Stimulated activated CD4-positive, alpha-beta T cell treated with anti-CD3 and anti-CD28 coated beads, TNF-alpha, amount 100 ng/mL, for 48 hours (primary cell): ENCODE measurements at regions not wholly inside any gene's neighbourhood (a gene's known extent, or its start where the extent isn't known, plus 50 kb on each side); places are given as distances from the start of the nearest gene placed in this dataset.

ENCODE experiments used
- DNase-seq, 3 donors: peaks; one replicate each; pipeline ENCODE4 v3.0.0-alpha.2; 2020; ENCODE audit warnings: low read depth in 3 of 3

GRCh38 chrX:13149702-13150350 is 105.4 kb upstream of the FAM9C start:
- no peak for DNase-seq

- DNase-seq, result no peak
These were observed 103.3 kb upstream of the FAM9C start for GRCh38 chrX:13147733-13148132.

- DNase-seq, result no peak
These were observed 102.7 kb upstream of the FAM9C start for GRCh38 chrX:13147147-13147546.

- DNase-seq, result no peak
These were observed 100.7 kb upstream of the FAM9C start for GRCh38 chrX:13144927-13145655.

GRCh38 chrX:13142891-13143290 is 98.5 kb upstream of the FAM9C start:
- no peak for DNase-seq

- DNase-seq, result no peak
These were observed 95.6 kb upstream of the FAM9C start for GRCh38 chrX:13140007-13140406.

GRCh38 chrX:13131396-13132137 is 87.1 kb upstream of the FAM9C start:
- no peak for DNase-seq

GRCh38 chrX:13130816-13131215 is 86.4 kb upstream of the FAM9C start:
- no peak for DNase-seq

GRCh38 chrX:13128104-13128503 is 83.7 kb upstream of the FAM9C start:
- no peak for DNase-seq

- DNase-seq, result no peak
These were observed 82.4 kb upstream of the FAM9C start for GRCh38 chrX:13126775-13127174.

- no peak for DNase-seq
These were observed 80.8 kb upstream of the FAM9C start for GRCh38 chrX:13125188-13125587.

GRCh38 chrX:13123857-13124345 is 79.5 kb upstream of the FAM9C start:
- DNase-seq, result no peak

GRCh38 chrX:13123247-13123856 is 78.9 kb upstream of the FAM9C start:
- no peak for DNase-seq

- no peak for DNase-seq
These were observed 76.7 kb upstream of the FAM9C start for GRCh38 chrX:13121020-13121555.

GRCh38 chrX:13120017-13120416 is 75.6 kb upstream of the FAM9C start:
- DNase-seq, result no peak

- DNase-seq, result no peak
These were observed 75.0 kb upstream of the FAM9C start for GRCh38 chrX:13119386-13119785.

- DNase-seq, result no peak
These were observed 70.9 kb upstream of the FAM9C start for GRCh38 chrX:13115146-13115855.

- no peak for DNase-seq
These were observed 68.1 kb upstream of the FAM9C start for GRCh38 chrX:13112499-13112898.

GRCh38 chrX:13110433-13111324 is 66.3 kb upstream of the FAM9C start:
- DNase-seq, result no peak

- DNase-seq, result no peak
These were observed 65.4 kb upstream of the FAM9C start for GRCh38 chrX:13109817-13110216.
